ENCODE measurements at regions not wholly inside any gene's neighbourhood (a gene's known extent, or its start where the extent isn't known, plus 50 kb on each side); places are given as distances from the start of the nearest gene placed in this dataset.
"Not testable (repeated sequence)": the region's sequence is repeated elsewhere in the genome, so short reads cannot be mapped to it uniquely, and the experiment has no call there.

GRCh38 chr11:25515576-25515975, 816.4 kb upstream of the ANO3 start:
- no peak for DNase-seq
- TF ChIP-seq GATA1 (IDR thresholded peaks at IDR 0.05; ENCODE audit: low read depth, low read length) (no peak), POLR2A (IDR thresholded peaks at IDR 0.05; ENCODE audit: low read length) (no peak)

GRCh38 chr11:25520459-25520858, 811.5 kb upstream of the ANO3 start:
- TF ChIP-seq POLR2A (IDR thresholded peaks at IDR 0.05; ENCODE audit: low read length) (no peak), GATA1 (IDR thresholded peaks at IDR 0.05; ENCODE audit: low read depth, low read length) (no peak)
- DNase-seq: no peak

GRCh38 chr11:25527841-25528240, 804.1 kb upstream of the ANO3 start:
- TF ChIP-seq GATA1 (IDR thresholded peaks at IDR 0.05; ENCODE audit: low read depth, low read length): no peak
- no peak for TF ChIP-seq POLR2A (IDR thresholded peaks at IDR 0.05; ENCODE audit: low read length)
- DNase-seq: no peak

DNA sequence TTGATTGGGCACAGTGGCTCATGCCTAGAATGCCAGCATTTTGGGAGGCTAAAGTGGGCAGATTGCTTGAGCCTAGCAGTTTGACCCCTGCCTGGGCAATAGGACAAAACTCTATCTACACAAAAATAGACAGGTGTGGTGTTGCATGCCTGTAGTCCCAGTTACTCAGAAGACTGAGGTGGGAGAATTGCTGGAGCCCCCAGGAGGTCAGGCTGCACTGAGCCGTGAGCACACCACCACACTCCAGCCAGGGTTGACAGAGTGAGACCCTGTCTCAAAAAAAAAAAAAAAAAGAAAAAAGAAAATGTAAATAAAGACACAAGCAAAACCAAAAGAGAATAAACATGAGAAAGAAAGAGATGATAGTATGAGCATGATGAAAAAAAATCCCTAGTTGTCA, 802.4 kb upstream of the ANO3 start:
- TF ChIP-seq POLR2A (IDR thresholded peaks at IDR 0.05; ENCODE audit: low read length): no peak
- TF ChIP-seq GATA1 (IDR thresholded peaks at IDR 0.05; ENCODE audit: low read depth, low read length): no peak
- no peak for DNase-seq

DNA sequence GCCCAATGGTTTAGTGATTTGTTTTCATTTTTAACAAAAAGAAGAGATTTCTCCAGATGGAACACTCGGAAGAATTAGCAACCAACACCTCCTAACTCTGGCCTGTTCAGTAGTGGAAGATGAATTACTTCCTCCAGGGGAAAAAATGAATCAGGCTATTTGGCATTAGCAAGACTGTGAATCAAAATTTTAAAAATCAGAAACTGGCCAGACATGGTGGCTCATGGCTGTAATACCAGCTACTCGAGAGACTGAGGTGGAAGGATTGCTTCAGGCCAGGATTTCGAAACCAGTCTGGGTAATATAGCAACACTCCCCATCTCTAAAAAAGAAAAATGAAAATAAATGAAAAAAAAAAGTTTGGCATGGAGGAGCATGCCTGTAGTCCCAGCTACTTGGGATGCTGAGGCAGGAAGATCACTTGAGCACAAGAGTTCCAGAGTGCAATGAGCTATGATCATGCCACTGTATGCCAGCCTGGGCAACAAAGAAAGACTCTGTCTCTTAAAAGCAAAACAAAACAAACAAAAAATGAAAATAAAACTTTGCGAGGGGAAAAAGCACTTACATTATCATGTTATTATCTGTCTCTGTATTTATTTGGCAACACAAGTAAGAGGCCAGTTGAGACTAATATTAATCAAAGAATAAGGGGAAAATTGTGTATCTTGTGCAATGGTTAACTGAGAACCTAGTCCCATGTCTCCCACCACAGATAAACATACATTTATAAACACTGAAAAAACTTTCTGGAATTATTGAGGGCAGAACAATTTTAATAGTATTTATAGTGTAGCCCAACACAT, 796.3 kb upstream of the ANO3 start:
- TF ChIP-seq GATA1 (IDR thresholded peaks at IDR 0.05; ENCODE audit: low read depth, low read length) (no peak), POLR2A (IDR thresholded peaks at IDR 0.05; ENCODE audit: low read length) (no peak)
- no peak for DNase-seq

- TF ChIP-seq GATA1 (IDR thresholded peaks at IDR 0.05; ENCODE audit: low read depth, low read length) (no peak), POLR2A (IDR thresholded peaks at IDR 0.05; ENCODE audit: low read length) (no peak)
- DNase-seq: no peak
Observed at GRCh38 chr11:25536289-25536688, 795.6 kb upstream of the ANO3 start.

DNA sequence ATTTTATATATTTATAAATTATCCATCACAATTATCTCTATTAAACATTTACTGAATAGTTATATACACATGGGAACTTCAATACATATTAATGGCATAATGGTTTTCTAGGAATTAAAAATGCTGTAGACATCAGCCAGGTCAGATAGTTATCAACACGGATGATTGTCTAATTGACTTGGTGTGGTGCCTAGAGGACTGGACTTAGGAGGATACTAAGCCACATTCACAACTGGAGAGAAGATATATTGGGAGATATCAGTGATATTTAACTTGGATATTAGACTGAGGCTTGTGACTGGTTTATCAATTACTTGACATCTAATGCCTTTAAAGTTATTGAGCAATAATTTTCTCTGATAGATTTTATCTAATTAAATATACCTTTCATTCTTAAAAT, 794.5 kb upstream of the ANO3 start:
- no peak for DNase-seq
- no peak for TF ChIP-seq GATA1 (IDR thresholded peaks at IDR 0.05; ENCODE audit: low read depth, low read length)
- no peak for TF ChIP-seq POLR2A (IDR thresholded peaks at IDR 0.05; ENCODE audit: low read length)

DNA sequence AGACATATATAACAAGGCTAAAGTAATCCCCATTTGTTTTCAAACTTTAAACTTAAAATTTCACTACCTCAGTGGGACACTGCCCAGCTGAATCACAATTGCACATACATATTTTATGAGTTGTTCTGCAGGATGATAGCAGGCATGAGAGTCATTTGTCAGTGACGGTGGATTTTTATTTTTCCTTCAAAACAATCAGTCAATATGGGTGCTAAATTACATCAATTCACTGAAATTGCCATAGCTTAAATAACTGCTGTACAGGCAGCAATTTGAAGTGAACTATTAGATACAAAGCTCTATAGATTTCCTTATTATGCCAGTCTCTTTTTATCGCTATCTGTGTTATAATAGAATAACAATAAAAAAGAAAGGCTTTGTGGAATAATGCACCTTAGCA, 784.6 kb upstream of the ANO3 start:
- TF ChIP-seq GATA1 (IDR thresholded peaks at IDR 0.05; ENCODE audit: low read depth, low read length) (no peak), POLR2A (IDR thresholded peaks at IDR 0.05; ENCODE audit: low read length) (no peak)
- no peak for DNase-seq

- TF ChIP-seq POLR2A (IDR thresholded peaks at IDR 0.05; ENCODE audit: low read length) (no peak), GATA1 (IDR thresholded peaks at IDR 0.05; ENCODE audit: low read depth, low read length) (no peak)
Observed at GRCh38 chr11:25562417-25562816, 769.5 kb upstream of the ANO3 start.

DNA sequence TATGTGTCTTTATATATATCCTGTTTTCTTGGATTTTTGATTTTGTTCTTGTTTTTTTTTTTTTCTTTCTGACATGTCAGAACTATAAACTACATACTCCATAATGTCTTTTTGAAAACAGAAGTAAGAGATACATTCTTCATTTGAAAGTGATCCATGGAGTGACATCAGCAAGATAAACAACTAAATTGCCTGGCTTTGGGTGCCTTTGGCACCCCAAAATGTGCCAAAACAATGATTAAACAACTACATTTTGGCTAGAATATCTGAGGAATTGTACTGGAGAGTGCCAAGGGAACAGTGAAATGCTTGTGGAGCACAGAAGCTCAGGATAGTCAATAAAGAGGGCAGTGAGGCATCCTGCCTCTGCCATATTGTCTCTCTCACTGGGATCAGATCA, 766.1 kb upstream of the ANO3 start:
- TF ChIP-seq GATA1 (IDR thresholded peaks at IDR 0.05; ENCODE audit: low read depth, low read length) (no peak), POLR2A (IDR thresholded peaks at IDR 0.05; ENCODE audit: low read length) (no peak)

More at GRCh38 chr11:25562417-25562816, 769.5 kb upstream of the ANO3 start:
- DNase-seq: no peak

DNA sequence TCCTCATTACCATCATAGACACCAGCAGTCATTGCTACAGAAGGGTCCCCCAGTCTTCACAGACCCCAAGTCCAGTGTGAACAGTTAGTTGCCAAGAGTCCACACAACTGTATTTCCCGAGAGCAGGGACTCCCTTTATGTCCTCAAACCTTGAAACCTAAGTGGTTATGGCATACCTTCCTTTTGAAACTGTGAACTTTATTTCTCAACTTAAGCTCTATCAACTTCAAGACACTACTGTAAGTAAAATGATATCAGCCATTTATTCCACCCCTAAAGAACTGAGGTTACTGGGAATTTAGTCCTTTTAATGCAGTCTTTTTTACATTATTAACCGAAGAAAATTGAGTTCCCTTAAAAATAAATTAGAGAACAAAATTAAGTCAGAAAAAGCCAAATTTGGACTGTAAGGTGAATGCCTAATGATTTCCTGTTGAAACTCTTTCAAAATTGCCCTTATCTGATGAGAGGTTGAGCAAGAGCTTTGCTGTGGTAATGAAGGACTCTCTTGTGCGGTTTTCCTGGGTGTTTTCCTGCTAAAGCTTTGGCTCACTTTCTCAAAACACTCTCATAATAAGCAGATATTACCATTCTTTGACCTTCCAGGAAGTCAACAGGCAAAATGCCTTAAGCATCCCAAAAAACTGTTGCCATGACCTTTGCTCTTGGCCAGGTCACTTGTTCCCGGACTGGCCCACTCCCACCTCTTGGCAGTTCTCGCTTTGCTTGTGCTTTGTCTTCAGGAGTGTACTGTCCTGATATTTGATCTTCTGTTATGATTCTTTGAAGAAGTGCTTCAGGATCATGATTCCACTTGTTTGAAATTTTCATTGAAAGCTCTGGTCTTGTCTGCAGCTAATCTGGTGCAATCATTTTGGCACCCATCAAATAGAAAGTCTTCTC, 765.4 kb upstream of the ANO3 start:
- TF ChIP-seq GATA1 (IDR thresholded peaks at IDR 0.05; ENCODE audit: low read depth, low read length): no peak
- no peak for TF ChIP-seq POLR2A (IDR thresholded peaks at IDR 0.05; ENCODE audit: low read length)
- DNase-seq: no peak

More for the DNA sequence above, 766.1 kb upstream of the ANO3 start:
- no peak for DNase-seq

GRCh38 chr11:25576320-25576719, 755.6 kb upstream of the ANO3 start:
- no peak for TF ChIP-seq GATA1 (IDR thresholded peaks at IDR 0.05; ENCODE audit: low read depth, low read length)
- TF ChIP-seq POLR2A (IDR thresholded peaks at IDR 0.05; ENCODE audit: low read length): no peak
- DNase-seq: no peak

GRCh38 chr11:25579554-25579953, 752.4 kb upstream of the ANO3 start:
- not testable (repeated sequence) for DNase-seq

GRCh38 chr11:25583596-25583995, 748.3 kb upstream of the ANO3 start:
- no peak for DNase-seq
- TF ChIP-seq GATA1 (IDR thresholded peaks at IDR 0.05; ENCODE audit: low read depth, low read length) (no peak), POLR2A (IDR thresholded peaks at IDR 0.05; ENCODE audit: low read length) (no peak)

Measured in erythroblast (primary cell).